Naive B cell (primary cell): ENCODE measurements at regions not wholly inside any gene's neighbourhood (a gene's known extent, or its start where the extent isn't known, plus 50 kb on each side); places are given as distances from the start of the nearest gene placed in this dataset.

Source experiments
- ATAC-seq, 2 donors: fragments of 150-1000 bp; cut with Tn5 transposase; 2 replicates each; pipeline ENCODE4 v1.10.0; 2021; ENCODE audit warnings: low read depth in 2 of 2, mild to moderate bottlenecking in 2 of 2, moderate library complexity in 2 of 2
- DNase-seq: peaks from one replicate; pipeline ENCODE4 v3.0.0; 2022
- H3K27ac Mint-ChIP-seq, 6 donors: one replicate each; pipeline ENCODE4 v1.8.0; 2020 to 2022; ENCODE audit warnings: mild to moderate bottlenecking in 6 of 6, mixed read lengths in 6 of 6, moderate library complexity in 5 of 6, inconsistent platforms in 2 of 6
- H3K27me3 Mint-ChIP-seq, 3 donors: one replicate each; pipeline ENCODE4 v1.8.0; 2021 to 2022; ENCODE audit warnings: mixed read lengths in 3 of 3, mild to moderate bottlenecking in 1 of 3
- H3K36me3 Mint-ChIP-seq, 2 donors: one replicate each; pipeline ENCODE4 v1.8.0; 2020 to 2022; ENCODE audit warnings: mixed read lengths in 2 of 2, inconsistent platforms in 1 of 2, mild to moderate bottlenecking in 1 of 2
- H3K4me1 Mint-ChIP-seq, 3 donors: one replicate each; pipeline ENCODE4 v1.8.0; 2020 to 2022; ENCODE audit warnings: mixed read lengths in 3 of 3, inconsistent platforms in 1 of 3, mild to moderate bottlenecking in 1 of 3, moderate library complexity in 1 of 3
- H3K4me3 Mint-ChIP-seq, 8 donors: one replicate each; pipeline ENCODE4 v1.8.0; 2020 to 2022; ENCODE audit warnings: mild to moderate bottlenecking in 8 of 8, mixed read lengths in 8 of 8, moderate library complexity in 8 of 8, inconsistent platforms in 2 of 8
- H3K9me3 Mint-ChIP-seq, 7 donors: one replicate each; pipeline ENCODE4 v1.8.0; 2020 to 2022; ENCODE audit warnings: mixed read lengths in 7 of 7, mild to moderate bottlenecking in 5 of 7, inconsistent platforms in 2 of 7, moderate library complexity in 1 of 7

DNA sequence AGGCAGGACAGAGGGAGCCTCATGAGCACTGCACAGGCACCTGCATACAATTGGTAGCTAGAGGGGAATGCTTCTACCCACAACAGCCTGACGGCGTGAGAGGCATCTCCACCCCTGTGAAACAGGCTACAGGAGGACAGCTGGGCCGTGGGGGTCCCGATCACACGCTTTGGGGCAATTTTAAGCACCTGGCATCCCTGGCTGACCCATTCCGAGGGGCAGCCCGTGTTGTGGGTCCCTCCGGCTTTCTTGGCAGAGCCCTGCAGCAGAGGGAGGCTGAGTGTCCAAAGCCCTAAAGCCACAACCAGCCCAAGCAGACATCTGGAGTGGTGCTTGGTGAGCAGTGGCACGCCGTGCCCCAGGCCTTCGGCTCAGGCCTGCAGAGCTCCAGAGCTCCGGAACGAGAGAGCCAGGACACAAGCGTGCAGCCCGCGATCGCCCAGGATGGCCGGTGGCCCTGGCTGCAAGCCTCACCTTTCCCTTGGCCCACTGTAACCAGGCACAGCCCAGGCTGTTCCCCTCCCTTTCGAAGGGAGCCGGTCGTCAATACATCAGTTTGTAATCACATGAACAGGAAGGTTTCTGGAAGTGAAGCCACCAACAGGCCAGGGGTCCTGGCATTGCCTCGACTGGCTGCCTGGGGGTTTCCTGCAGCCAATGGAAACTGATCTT lies 81.4 kb downstream of the DLL1 start:
- no peak overlapping the region for H3K4me3 Mint-ChIP-seq
- peaks cover 0 to 11% (median 2%) of the 10 kb centered on the region in 7 donors for H3K9me3 Mint-ChIP-seq
- peak overlapping the region in 1 of 6 donors; percentile 41 for H3K27ac Mint-ChIP-seq
- peaks cover 0 to 1% of the 10 kb centered on the region in 2 donors for H3K36me3 Mint-ChIP-seq
- H3K4me1 Mint-ChIP-seq = peaks cover 0 to 4% (median 0%) of the 10 kb centered on the region in 3 donors
- no peaks in the 10 kb centered on the region for H3K27me3 Mint-ChIP-seq
- DNase-seq (no peak), ATAC-seq (no peak)

DNA sequence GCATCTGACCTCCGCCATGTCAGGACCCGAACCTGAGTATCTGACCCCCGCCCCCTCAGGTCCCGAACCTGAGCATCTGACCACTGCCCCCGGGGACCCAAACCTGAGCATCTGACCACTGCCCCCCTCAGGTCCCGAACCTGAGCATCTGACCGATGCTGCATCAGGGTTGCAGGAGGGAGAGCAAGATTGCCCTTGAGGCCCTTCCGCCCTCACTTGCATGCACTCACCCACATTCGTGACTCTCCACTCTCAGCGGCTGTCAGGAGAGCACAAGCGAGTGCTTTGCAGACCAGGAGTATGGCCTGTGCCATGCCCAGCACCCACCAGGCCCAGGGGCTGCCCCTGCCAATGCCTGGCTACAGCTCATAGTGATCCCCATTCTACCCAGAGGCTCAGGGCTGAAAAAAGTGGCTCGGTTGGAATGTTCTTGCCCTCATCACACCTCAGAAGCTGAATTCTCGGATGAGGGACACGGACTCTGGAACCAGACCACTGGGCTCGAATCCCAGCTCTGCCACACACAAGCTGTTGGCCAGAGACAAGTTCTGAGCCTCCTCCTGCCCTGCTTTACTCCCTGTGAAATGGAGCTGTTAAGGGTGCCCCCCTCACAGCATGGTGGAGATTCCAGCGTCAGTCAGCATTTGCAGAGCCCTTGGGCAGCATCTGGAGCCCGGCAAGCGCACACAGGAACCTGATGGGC lies 82.1 kb downstream of the DLL1 start:
- no peak overlapping the region for H3K4me3 Mint-ChIP-seq
- peak overlapping the region in 1 of 6 donors; percentile 41 for H3K27ac Mint-ChIP-seq
- H3K27me3 Mint-ChIP-seq = no peaks in the 10 kb centered on the region
- H3K4me1 Mint-ChIP-seq = peaks cover 0 to 4% (median 0%) of the 10 kb centered on the region in 3 donors
- DNase-seq (no peak), ATAC-seq (no peak)
- H3K36me3 Mint-ChIP-seq = peaks cover 0 to 7% of the 10 kb centered on the region in 2 donors
- H3K9me3 Mint-ChIP-seq = peaks cover 5 to 17% (median 8%) of the 10 kb centered on the region in 7 donors

DNA sequence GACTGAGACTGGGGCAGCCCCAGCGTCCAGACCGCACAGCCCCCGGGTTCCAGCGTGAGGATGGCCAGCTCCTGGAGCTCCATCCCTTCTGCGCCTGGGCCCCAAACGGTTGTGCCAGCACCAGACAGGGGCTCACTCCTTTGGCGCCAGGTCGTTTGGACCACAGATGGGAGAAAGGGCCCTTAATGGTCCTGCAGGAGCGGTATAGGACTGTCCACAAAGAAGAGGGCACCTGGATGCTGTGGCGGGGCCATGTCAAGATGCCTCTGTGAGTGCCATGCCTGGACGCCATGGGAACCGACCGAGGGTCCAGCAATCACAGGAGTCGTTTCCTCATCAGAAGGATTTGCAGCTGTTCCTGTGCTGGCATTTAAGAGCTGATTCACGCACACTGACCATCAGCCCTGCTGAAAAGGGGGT lies 82.7 kb downstream of the DLL1 start:
- DNase-seq (no peak), ATAC-seq (no peak)
- Mint-ChIP-seq H3K9me3 (peaks cover 5 to 17% (median 10%) of the 10 kb centered on the region in 7 donors), H3K4me1 (no peaks in the 10 kb centered on the region), H3K27me3 (no peaks in the 10 kb centered on the region), H3K36me3 (peaks cover 6 to 9% of the 10 kb centered on the region in 2 donors), H3K27ac (no peak overlapping the region), H3K4me3 (no peak overlapping the region)

DNA sequence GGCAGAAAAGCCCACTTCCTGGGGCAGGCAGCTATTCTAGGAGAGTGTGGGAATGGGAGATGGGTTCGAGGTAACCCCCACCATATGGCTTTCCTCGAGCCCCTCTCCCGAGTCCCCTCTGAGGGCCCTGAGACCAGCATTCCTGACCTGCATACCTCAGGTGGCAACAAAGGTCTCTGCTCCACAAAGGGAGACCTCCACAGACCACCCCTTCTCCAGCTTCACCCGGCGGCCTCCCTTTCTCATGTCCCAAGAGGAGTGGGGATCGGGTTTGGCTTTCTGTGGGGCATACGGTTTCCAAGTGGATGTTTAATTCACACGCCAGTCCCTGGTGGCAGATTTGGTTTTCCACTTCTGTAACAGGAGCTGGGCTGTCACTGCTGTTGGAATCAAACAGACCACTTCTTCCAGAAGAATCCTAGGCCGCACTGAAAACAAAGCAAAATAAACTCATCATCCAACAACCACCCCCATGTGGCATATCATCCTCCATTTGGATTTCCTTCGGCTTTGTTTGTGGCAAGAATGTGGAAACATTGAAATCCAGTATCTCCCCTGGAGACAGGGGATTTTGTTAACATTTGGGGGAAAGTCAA lies 83.2 kb downstream of the DLL1 start:
- Mint-ChIP-seq H3K36me3 (peaks cover 11 to 13% of the 10 kb centered on the region in 2 donors), H3K27ac (no peak overlapping the region), H3K4me3 (no peak overlapping the region), H3K27me3 (peaks cover 0 to 1% (median 0%) of the 10 kb centered on the region in 3 donors), H3K4me1 (no peaks in the 10 kb centered on the region), H3K9me3 (peaks cover 5 to 17% (median 15%) of the 10 kb centered on the region in 7 donors)
- DNase-seq (no peak), ATAC-seq (no peak)

DNA sequence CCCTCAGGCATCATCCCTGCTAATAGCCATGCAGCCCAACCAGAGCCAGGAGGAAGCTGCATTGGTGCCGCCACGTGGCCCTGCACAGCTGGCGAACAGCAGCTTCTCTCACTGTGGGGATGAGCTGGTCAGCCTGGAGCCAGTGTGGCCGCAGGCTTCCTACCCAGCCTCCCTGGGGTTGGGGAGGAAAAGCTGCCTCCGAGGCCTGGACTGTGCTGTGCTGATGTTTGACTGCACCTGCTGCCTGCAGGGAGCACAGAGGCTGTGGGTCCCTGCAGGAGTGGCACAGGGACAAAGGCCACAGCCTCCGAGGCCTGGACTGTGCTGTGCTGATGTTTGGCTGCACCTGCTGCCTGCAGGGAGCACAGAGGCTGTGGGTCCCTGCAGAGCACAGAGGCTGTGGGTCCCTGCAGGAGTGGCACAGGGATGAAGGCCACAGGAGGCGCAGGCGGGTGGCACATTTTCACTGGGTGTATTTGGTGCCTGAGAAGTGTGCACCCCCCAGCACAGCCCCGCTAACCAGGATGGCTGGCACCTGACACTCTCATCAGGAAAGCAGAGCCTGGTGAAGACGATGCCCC lies 83.9 kb downstream of the DLL1 start:
- DNase-seq = no peak
- no peak overlapping the region for H3K4me3 Mint-ChIP-seq

DNA sequence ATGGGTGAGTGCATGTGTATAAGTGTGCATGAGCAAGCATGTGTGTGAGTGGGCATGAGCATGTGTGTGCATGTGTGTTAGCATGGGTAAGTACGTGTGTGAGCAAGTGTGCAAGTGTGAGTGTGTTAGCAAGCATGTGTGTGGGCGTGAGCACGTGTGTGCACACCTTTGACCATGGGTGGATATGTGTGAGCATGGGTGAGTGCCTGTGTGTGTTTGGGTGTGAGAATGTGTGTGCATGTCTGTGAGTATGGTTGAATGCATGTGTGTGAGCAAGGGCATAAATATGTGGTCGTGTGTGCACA lies 84.6 kb downstream of the DLL1 start:
- H3K27ac Mint-ChIP-seq = peak overlapping the region in 1 of 6 donors; percentile 1

More for the DNA sequence above, 83.9 kb downstream of the DLL1 start:
- Mint-ChIP-seq H3K4me1 (no peaks in the 10 kb centered on the region), H3K36me3 (peaks cover 13 to 18% of the 10 kb centered on the region in 2 donors), H3K27me3 (peaks cover 0 to 8% (median 0%) of the 10 kb centered on the region in 3 donors), H3K27ac (peak overlapping the region in 1 of 6 donors; percentile 22), H3K9me3 (peaks cover 5 to 21% (median 17%) of the 10 kb centered on the region in 7 donors)
- no peak for ATAC-seq

DNA sequence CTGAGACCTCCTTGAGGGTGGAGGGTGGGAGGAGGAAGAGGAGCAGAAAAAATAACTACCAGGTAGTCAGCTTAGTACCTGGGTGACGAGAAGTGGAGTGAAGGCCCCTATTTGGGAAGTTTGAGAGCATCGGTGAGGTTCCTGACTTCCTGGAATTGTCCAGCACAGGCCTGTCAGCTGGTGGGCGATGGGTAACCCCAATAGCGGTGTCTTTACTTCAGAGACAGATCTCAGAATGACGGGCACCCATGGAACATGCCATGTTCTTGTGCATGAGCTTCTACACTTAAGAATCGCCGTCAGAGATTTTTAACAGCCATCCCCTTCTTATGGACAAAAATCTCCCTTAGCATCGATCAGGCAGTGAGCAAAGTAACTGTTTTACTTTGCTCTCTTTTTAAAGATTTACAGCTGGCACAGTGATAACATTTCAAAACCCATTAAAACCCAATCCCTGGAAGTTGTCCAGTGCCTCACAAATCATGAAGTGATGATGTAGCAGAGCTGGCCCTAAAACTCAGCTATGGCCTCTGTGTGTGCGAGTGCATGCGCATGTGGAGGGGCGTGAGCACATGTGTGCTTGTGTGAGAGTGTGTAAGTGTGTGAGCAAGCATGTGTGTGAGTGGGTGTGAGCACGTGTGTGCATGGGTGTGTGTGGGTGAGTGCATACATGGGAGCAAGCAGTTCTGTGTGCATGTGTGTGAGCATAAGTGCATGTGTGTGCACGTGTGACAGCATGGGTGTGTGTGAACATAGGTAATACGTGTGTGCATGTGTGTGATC lies 85.2 kb downstream of the DLL1 start:
- H3K9me3 Mint-ChIP-seq = peaks cover 5 to 21% (median 17%) of the 10 kb centered on the region in 7 donors
- H3K27ac Mint-ChIP-seq = no peak overlapping the region
- H3K36me3 Mint-ChIP-seq = peaks cover 13 to 18% of the 10 kb centered on the region in 2 donors
- H3K4me3 Mint-ChIP-seq = no peak overlapping the region
- no peak for ATAC-seq
- no peak for DNase-seq
- peaks cover 0 to 8% (median 0%) of the 10 kb centered on the region in 3 donors for H3K27me3 Mint-ChIP-seq
- no peaks in the 10 kb centered on the region for H3K4me1 Mint-ChIP-seq

More for the DNA sequence above, 84.6 kb downstream of the DLL1 start:
- Mint-ChIP-seq H3K27me3 (peaks cover 0 to 8% (median 0%) of the 10 kb centered on the region in 3 donors), H3K36me3 (peaks cover 13 to 18% of the 10 kb centered on the region in 2 donors), H3K4me1 (no peaks in the 10 kb centered on the region), H3K4me3 (no peak overlapping the region), H3K9me3 (peaks cover 5 to 21% (median 17%) of the 10 kb centered on the region in 7 donors)
- ATAC-seq (no peak), DNase-seq (no peak)

DNA sequence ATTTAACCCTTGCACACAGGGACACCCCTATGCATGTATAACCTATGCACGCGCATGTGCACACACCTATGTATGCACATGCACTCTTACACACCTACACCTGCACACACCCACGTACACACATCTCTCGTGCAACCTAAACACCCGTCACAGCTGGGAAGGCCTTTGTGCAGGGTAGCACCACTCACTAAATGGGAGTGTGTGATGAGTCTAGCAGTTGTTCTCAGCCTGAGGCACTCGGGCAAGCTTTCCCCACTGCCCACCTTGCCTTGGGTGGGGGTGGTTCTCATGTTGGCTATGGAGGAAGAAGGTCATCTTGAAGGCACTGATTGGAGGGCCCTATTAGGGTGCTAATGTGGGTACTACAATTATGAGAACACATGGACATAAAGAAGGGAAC lies 85.8 kb downstream of the DLL1 start:
- Mint-ChIP-seq H3K27me3 (peaks cover 0 to 13% (median 4%) of the 10 kb centered on the region in 3 donors), H3K36me3 (peaks cover 13 to 18% of the 10 kb centered on the region in 2 donors), H3K27ac (no peak overlapping the region), H3K4me1 (no peaks in the 10 kb centered on the region), H3K4me3 (no peak overlapping the region), H3K9me3 (peaks cover 5 to 21% (median 17%) of the 10 kb centered on the region in 7 donors)
- DNase-seq = no peak
- ATAC-seq = no peak

DNA sequence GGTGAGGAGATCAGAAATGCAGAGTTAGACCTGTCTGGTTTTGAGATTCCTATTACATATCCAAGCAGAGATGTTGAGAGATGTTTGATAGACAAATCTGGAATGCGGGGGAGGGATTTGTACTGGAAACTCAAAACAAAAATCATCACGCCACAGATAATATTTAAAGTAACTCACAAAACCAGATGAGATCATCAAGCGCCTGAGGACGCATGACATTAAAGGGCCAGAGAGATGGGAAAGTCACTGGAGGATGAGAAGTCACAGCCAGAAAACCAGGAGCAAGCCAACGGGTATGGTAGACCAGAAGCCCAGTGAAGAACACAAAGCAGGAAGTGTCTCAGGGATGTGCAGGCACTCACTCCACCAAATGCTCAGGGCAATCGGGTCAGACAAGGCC lies 87.7 kb downstream of the DLL1 start:
- no peak overlapping the region for H3K4me3 Mint-ChIP-seq
- DNase-seq (no peak), ATAC-seq (no peak)
- peaks cover 5 to 21% (median 17%) of the 10 kb centered on the region in 7 donors for H3K9me3 Mint-ChIP-seq
- H3K27me3 Mint-ChIP-seq = peaks cover 6 to 24% (median 7%) of the 10 kb centered on the region in 3 donors
- H3K4me1 Mint-ChIP-seq = no peaks in the 10 kb centered on the region
- peak overlapping the region in 1 of 6 donors; percentile 87 for H3K27ac Mint-ChIP-seq
- peaks cover 13 to 18% of the 10 kb centered on the region in 2 donors for H3K36me3 Mint-ChIP-seq

DNA sequence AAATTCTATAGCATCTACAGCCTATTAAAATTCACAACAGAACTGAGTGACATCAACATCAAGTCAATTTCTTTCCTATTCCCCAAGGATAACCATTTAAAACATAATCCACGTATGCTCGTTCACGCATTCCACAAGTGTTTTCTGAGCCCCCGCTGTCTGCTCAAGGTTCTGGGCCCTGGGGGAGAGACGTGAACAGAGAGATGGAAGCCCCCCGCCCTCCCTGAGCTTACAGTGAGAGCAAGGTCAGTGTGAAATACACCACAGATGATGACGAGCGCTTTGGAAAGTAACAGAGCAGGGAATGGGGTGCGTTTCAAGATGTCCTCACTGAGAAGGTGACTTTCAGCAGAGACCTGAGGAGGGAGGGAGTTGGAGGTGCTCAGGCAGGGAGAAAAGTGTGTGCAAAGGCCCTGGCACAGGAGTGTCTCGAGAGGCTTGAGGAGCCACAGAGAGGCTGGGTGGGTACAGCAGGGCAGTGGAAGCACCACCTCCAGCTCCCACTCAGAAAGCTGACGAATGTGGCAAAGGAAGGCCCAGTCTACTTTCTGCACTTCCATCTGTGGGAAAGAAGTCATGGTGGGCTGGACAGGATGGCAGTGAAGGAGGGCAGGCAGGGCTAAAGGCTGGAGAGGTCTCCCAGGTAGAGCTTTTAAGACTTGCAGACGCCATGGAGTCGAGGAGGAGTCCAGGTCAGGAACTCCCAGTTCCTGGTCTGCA lies 88.3 kb downstream of the DLL1 start:
- H3K4me3 Mint-ChIP-seq = no peak overlapping the region
- H3K27me3 Mint-ChIP-seq = peaks cover 7 to 26% (median 9%) of the 10 kb centered on the region in 3 donors
- ATAC-seq (no peak), DNase-seq (no peak)
- H3K27ac Mint-ChIP-seq = no peak overlapping the region
- peaks cover 13 to 18% of the 10 kb centered on the region in 2 donors for H3K36me3 Mint-ChIP-seq
- H3K4me1 Mint-ChIP-seq = no peaks in the 10 kb centered on the region
- peaks cover 5 to 21% (median 17%) of the 10 kb centered on the region in 7 donors for H3K9me3 Mint-ChIP-seq

DNA sequence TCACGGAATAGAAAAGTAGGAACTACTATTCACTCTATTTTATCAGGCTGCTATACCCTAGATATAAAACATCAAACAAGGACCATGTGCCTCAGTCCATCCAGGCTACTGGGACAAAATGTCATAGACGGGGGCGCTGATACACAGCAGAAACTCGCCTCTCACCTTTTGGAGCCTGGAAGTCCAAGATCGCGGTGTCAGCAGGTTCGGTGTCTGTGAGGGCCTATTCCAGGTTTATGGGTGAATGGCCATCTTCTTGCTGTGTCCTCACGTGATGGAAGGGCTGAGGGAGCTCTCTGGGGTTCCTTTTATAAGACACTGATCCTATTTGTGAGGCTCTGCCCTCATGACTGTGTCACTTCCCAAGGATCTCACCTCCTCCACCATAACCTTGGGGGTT lies 89.5 kb downstream of the DLL1 start:
- ATAC-seq (no peak), DNase-seq (no peak)
- H3K4me1 Mint-ChIP-seq = no peaks in the 10 kb centered on the region
- H3K4me3 Mint-ChIP-seq = no peak overlapping the region
- peaks cover 9 to 26% (median 16%) of the 10 kb centered on the region in 3 donors for H3K27me3 Mint-ChIP-seq
- H3K27ac Mint-ChIP-seq = no peak overlapping the region
- H3K9me3 Mint-ChIP-seq = peaks cover 10 to 31% (median 23%) of the 10 kb centered on the region in 7 donors
- peaks cover 13 to 24% of the 10 kb centered on the region in 2 donors for H3K36me3 Mint-ChIP-seq

DNA sequence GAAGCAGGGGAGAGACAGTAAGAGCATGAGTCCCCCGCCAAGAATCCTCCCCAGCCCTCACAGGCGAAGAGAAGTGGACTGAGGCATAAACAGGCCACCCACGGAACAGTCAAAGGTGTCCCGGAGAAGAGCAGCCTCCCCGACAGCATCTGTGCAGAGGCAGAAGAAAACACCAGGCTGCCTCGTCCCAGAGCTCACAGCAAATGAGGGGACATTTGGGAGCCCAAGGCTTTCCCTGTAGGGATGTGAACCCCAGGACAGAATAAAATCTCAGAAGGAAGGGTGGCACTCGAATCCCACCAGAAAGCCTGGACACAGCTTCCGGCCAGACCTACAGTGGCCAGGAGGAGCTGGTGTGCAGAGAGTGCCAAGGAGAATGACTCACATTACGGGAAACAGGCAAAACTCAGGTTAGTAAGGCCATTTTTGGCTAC lies 90.4 kb downstream of the DLL1 start:
- no peak for DNase-seq
- no peak overlapping the region for H3K4me3 Mint-ChIP-seq

More for the DNA sequence above, 90.4 kb downstream of the DLL1 start:
- Mint-ChIP-seq H3K27ac (no peak overlapping the region), H3K4me1 (no peaks in the 10 kb centered on the region), H3K9me3 (peaks cover 16 to 40% (median 26%) of the 10 kb centered on the region in 7 donors), H3K36me3 (peaks cover 21 to 33% of the 10 kb centered on the region in 2 donors), H3K27me3 (peaks cover 15 to 26% (median 23%) of the 10 kb centered on the region in 3 donors)
- no peak for ATAC-seq
